NCI-H2171 treated with DMSO at 0.1 percent for 48 hours (cell line): ENCODE measurements at regions not wholly inside any gene's neighbourhood (a gene's known extent, or its start where the extent isn't known, plus 50 kb on each side); places are given as distances from the start of the nearest gene placed in this dataset.

Source experiments
- DNase-seq: peaks from one replicate; lab custom pipeline; 2025; lab: John Stamatoyannopoulos, UW

DNA sequence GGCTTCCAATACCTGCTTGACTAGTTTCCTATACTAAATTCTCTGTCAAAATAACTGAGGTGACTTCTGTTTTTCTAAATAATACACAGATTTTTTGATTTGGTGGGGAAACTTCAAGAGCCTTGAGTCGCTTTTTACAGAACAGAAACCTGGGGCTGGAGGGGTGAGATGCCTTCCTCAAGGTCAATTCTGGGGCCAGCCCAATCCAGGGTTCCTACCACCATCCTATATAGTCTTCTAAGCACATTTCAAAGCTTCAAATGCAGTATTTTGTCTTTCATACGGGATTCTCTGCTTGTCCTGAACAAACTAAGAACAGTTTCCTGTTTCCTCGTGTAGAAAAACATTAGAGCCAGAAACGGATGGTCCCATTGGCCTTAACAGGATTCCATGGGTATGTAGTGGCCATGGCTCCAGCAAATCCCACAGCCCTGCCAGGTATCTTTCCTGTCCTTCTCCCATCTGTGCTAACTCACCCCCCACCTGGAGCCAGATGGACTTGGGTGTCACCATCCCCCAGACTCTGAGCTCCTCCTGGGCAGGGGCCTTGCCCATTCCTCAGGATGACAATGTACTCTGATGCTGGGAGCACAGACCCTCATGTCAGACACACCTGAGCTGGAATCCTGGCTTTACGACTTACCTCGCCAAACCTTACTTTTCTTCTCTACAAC lies 146.9 kb downstream of the KLF13 start:
- DNase-seq = no peak

GRCh38 chr15:31474059-31474868 lies 147.6 kb downstream of the KLF13 start:
- no peak for DNase-seq

DNA sequence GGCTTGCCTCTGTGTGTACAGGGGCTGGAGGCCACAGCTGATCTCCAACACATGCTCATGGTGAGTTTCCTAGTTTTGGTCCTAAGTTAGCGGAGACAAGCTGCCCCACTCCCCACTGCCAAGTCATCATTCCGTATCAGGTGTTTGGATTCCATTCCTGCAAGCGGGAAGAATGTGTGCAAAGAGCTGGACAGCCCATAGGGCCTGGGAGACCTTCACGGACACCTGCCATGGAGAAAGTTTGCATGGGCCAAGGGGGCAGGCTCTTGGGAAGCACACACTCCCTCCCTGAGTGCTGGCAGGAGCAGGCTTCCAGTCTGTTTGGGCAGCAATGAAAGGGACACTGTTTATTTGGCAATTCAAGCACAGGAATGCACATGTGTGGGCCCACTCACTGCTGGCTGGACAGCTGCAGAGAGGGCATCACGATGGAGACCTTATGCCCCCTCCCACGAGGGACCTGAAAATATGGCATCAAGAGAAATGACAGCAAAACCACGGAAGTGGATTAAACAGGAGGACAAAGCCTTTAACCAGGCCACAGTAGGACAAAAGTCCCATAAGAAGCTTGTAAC lies 149.7 kb downstream of the KLF13 start:
- no peak for DNase-seq

GRCh38 chr15:31476866-31477265 lies 150.2 kb downstream of the KLF13 start:
- DNase-seq = no peak

DNA sequence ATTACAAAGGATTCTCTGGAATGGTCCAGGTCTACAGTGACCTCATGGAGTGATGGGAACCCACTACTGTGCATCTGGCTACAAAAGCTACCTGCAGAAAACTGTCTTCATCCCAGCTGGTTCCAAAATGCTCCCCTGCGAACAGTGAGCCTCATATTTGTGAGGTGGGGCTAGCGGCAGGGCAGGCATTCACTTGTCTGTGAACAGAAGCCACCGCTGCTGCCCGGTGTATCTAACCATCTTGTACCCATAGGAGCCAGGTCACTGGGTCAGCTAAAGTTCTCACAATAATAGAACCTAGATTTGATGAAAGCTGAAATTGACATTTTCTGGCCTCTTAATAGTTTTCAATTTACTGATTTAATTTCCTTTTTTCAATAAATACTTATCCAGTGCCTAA lies 150.7 kb downstream of the KLF13 start:
- no peak for DNase-seq

DNA sequence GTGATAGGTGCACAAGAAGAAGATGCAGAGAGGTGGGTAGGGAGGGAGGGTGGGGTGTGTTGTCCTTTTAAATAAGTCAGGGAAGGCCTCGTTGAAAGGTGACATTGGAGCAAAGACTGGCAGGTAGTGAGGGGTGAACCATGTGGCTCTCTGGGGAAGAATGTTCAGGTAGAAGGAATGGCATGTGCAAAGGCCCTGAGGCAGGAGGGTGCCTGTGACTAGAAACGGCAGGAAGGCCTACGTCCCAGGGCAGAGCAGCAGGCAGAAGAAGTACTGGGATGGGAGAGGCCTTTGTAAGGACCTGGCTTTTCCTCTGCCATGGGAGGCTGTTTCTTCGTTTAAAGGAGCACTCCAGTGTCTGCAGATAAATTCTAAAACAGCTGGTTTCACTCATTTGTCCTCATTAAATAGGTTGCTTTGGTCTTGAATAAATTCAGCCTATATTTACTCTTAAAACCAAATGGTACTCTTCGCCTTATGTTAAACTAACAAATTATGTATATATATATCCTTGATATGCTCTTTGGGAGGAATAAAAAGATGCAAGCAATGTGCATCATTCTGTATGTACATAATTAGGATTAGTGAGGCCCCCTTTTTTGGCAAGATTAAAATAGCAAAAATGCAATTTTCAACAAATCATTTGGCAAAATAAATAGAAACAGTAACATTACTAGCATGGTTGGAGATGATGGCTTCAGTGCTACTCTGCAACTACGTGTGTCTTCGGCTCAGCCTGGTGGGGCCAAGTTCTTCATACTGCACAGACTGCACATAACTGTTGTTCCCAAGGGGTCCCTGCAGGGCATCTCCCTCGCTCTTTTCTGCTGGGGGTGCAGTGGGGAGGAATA lies 151.4 kb downstream of the KLF13 start:
- DNase-seq = no peak

GRCh38 chr15:31478702-31479221 lies 152.1 kb downstream of the KLF13 start:
- no peak for DNase-seq

DNA sequence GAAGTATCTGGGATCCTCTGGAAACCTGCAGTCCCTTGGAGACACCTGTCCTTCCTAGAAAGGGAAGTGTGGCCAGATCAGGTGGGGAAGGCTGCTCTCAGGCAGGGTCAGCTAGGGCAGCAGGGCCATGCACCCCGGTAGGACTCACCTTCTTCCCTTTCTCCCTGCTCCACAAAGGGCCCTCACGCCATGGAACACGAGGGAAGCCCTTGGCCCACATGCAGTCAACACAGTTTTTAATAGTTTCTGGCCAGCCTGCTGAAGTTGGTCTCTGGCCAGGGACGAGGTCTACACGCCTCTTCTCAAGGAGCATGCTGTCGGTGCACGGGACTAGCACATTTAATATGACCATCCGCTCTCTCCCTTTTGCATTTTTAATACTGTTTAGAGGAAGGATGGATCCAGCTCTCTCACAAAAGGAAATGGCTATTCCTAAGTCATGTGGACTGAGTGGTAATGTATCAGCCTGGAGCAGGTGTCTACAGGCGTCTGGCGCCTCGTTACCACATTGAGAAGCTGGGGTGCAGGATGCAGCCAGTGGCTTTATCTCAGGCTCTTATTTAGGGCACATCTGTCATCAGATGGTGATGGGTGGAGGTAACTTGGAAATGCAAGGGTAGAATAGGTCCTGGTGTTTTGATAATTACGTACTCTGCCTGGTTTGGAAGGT lies 153.9 kb downstream of the KLF13 start:
- peak; percentile 70 for DNase-seq

GRCh38 chr15:31481142-31481541 lies 154.5 kb downstream of the KLF13 start:
- DNase-seq = no peak

GRCh38 chr15:31482122-31482922 lies 155.7 kb downstream of the KLF13 start:
- no peak for DNase-seq

- no peak for DNase-seq
Observed at GRCh38 chr15:31483053-31483985, 156.7 kb downstream of the KLF13 start.

GRCh38 chr15:31483986-31484951 lies 157.6 kb downstream of the KLF13 start:
- no peak for DNase-seq

- DNase-seq = no peak
Observed at GRCh38 chr15:31484986-31485385, 158.4 kb downstream of the KLF13 start.

DNA sequence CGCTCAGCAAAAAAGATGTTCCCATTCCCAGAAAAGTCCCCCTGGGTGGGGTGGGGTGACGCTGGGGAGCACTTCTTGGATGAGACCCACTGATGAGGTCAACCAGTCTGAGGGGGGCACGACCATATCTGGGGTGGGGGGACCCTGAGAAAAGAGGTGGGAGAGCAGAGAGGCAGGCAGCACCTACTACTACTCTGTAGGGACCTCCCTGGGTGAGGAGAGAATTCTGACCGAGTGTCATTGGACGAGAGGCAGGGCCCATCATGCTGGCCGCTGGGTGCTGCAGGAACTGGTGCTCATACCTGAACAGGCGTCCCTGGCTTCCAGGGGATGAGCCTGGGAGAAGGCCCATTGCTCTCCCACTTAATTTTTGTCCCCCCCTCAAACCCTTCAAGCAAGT lies 158.8 kb downstream of the KLF13 start:
- DNase-seq = no peak

DNA sequence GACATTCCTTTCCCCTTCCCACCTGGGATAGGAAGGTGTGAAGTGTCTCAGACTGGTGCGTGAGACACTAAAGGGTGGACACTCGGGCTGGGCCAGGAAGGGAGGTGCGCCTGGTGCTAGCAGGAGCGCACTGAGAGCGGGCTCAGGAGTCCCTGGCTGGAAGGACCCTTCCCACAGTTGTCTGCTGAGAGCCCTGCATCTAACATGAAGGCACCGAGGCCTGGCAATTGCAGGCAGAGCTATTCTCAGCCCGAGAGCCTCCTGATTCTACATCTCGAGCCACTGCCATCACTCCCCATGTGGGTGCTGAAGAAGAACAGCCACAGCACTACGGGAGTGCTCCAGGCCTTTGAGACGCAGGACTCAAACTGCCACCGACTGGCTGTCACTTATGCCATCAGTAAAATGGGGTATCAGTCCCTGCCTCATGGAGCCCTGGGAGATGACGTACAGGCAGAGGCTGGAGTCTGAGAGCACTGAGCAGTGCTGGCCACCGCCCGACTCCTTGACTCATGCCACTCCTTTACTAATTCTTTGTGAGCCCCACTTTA lies 159.4 kb downstream of the KLF13 start:
- no peak for DNase-seq

- DNase-seq = peak; percentile 17
Observed at GRCh38 chr15:31486506-31486905, 159.9 kb downstream of the KLF13 start.

GRCh38 chr15:31486906-31487695 lies 160.5 kb downstream of the KLF13 start:
- DNase-seq = no peak
